NOMO-1 treated with dmso at 0.1 percent for 144 hours (cell line): ENCODE measurements at regions not wholly inside any gene's neighbourhood (a gene's known extent, or its start where the extent isn't known, plus 50 kb on each side); places are given as distances from the start of the nearest gene placed in this dataset.

Experiments
- DNase-seq: peaks from one replicate; lab custom pipeline; 2025; ENCODE audit not compliant: unreplicated experiment; lab: John Stamatoyannopoulos, UW

GRCh38 chr21:36532769-36533467, 53.0 kb upstream of the CLDN14 start:
- DNase-seq, result no peak

GRCh38 chr21:36533468-36533848, 53.5 kb upstream of the CLDN14 start:
- DNase-seq, result no peak

GRCh38 chr21:36534656-36535055, 54.7 kb upstream of the CLDN14 start:
- DNase-seq, result no peak

- DNase-seq, result no peak
Measured at GRCh38 chr21:36535618-36536241, 55.8 kb upstream of the CLDN14 start.

GRCh38 chr21:36538761-36539160, 58.8 kb upstream of the CLDN14 start:
- no peak for DNase-seq

GRCh38 chr21:36539434-36540150, 59.7 kb upstream of the CLDN14 start:
- DNase-seq, result no peak

GRCh38 chr21:36540700-36541099, 60.8 kb upstream of the CLDN14 start:
- DNase-seq, result no peak

- no peak for DNase-seq
Measured at GRCh38 chr21:36541721-36542139, 61.8 kb upstream of the CLDN14 start.

- DNase-seq, result no peak
Measured at GRCh38 chr21:36542312-36543101, 62.6 kb upstream of the CLDN14 start.

GRCh38 chr21:36543924-36544323, 64.0 kb upstream of the CLDN14 start:
- no peak for DNase-seq

GRCh38 chr21:36544545-36544944, 64.6 kb upstream of the CLDN14 start:
- DNase-seq, result no peak

GRCh38 chr21:36545776-36546511, 66.0 kb upstream of the CLDN14 start:
- DNase-seq, result no peak

- no peak for DNase-seq
Measured at GRCh38 chr21:36547464-36547863, 67.5 kb upstream of the CLDN14 start.

- no peak for DNase-seq
Measured at GRCh38 chr21:36548866-36549265, 68.9 kb upstream of the CLDN14 start.

- DNase-seq, result no peak
Measured at GRCh38 chr21:36549470-36549869, 69.5 kb upstream of the CLDN14 start.

GRCh38 chr21:36550761-36551160, 70.8 kb upstream of the CLDN14 start:
- DNase-seq, result no peak

GRCh38 chr21:36551321-36551720, 71.4 kb upstream of the CLDN14 start:
- no peak for DNase-seq

- DNase-seq, result peak; percentile 38
Measured at GRCh38 chr21:36551731-36552433, 72.0 kb upstream of the CLDN14 start.

GRCh38 chr21:36552434-36552785, 72.5 kb upstream of the CLDN14 start:
- no peak for DNase-seq

- DNase-seq, result no peak
Measured at GRCh38 chr21:36553406-36553805, 73.5 kb upstream of the CLDN14 start.
